Adrenal gland (tissue), 9 donors: ENCODE measurements at regions not wholly inside any gene's neighbourhood (a gene's known extent, or its start where the extent isn't known, plus 50 kb on each side); places are given as distances from the start of the nearest gene placed in this dataset.

Source experiments
- DNase-seq, 7 donors: peaks; one replicate each; pipeline ENCODE4 v3.0.0-alpha.2; 2019 to 2020
- H3K27ac ChIP-seq, 5 donors: fragments of 200-600 bp; sonication (generic) in 4 of 5; 1 replicate in 3 of 5; 2 replicates in 2 of 5; pipeline versions ENCODE4 v1.5.1 to v1.8.0; 2016 to 2020; ENCODE audit warnings: mild to moderate bottlenecking in 1 of 5
- H3K27me3 ChIP-seq: fragments of 200-600 bp; 2 replicates; pipeline ENCODE4 v1.8.0; 2021
- H3K36me3 ChIP-seq, 2 donors: fragments of 200-600 bp; replicated peaks in 1 of 2; 1 replicate in 1 of 2; 2 replicates in 1 of 2; pipeline versions ENCODE4 v1.5.1 to v1.8.0; 2018 to 2022
- H3K4me1 ChIP-seq, 2 donors: fragments of 200-600 bp; replicated peaks in 1 of 2; 1 replicate in 1 of 2; 2 replicates in 1 of 2; pipeline versions ENCODE4 v1.5.1 to v1.8.0; 2018 to 2021
- H3K4me3 ChIP-seq, 4 donors: fragments of 200-600 bp; sonication (generic) in 3 of 4; one replicate each; pipeline ENCODE4 v1.5.1; 2016 to 2018
- H3K9me3 ChIP-seq, 3 donors: fragments of 200-600 bp; sonication (generic) in 1 of 3; replicated peaks in 1 of 3; 1 replicate in 2 of 3; 2 replicates in 1 of 3; pipeline versions ENCODE4 v1.5.1 to v1.8.0; 2016 to 2021
- POLR2A ChIP-seq, 2 donors: fragments of 450-650 bp; IDR thresholded peaks; one replicate each; pipeline ENCODE4 v1.6.1; 2017; ENCODE audit warnings: antibody characterized with exemption in 2 of 2, mild to moderate bottlenecking in 2 of 2, moderate library complexity in 1 of 2
- WGBS, 4 donors: extraction: QIAGEN DNeasy Blood & Tissue Kit in 2 of 4; methylation state at CpG; one replicate each; pipeline versions ENCODE4 v1.1.5 to v1.1.7; 2013 to 2017; 5-methylcytosine and 5-hydroxymethylcytosine counted together
- intact Hi-C, 2 donors: fragments of 100-400 bp; cut with DNase I; formaldehyde crosslinking; loops; one replicate each; pipeline versions ENCODE4 v1.14.1 to v1.15.0; 2022 to 2023
- TF ChIP-seq, protein P1 (sequence below), 6 experiments: fragments of 450-650 bp in 4 of 6; fragments of 200-600 bp in 2 of 6; sonication (generic) in 1 of 6; IDR thresholded peaks; 1 replicate in 5 of 6; 2 replicates in 1 of 6; pipeline versions ENCODE4 v1.5.1 to v1.8.0; 2016 to 2021; ENCODE audit warnings: antibody characterized with exemption in 6 of 6, mild to moderate bottlenecking in 2 of 6, moderate library complexity in 1 of 6
- donor health status: healthy with polysubstance abuse.
- donor health status: Bipolar disorder and iron deficiency.
- donor health status: DM: yes; HTN: yes; CAD: no.
- donor health status: DM: no; HTN: no; CAD: no.
- donor health status: DM: no; HTN: no; CAD: no.

DNA sequence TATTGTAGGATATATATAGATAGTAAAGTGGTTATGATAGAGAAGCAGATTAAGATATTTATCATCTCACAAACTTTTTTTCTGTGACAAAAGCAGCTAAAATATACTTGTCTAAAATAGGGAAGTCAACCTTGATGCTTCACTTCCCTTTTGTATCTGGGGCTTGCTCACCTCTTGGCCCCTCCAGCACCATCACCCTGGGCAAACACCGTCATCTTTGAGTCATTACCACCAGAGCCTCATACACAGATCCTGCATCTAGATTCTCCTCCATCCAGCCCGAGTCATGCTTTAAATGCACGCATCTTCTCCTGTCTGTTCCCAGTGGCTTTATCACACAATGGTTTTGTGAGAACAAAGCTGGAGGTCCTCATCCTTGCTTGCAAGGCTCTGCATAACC is 1062.7 kb upstream of the EEF2KMT start:
- TF ChIP-seq POLR2A (IDR thresholded peaks at IDR 0.05): no peak
- TF ChIP-seq, protein P1, sequence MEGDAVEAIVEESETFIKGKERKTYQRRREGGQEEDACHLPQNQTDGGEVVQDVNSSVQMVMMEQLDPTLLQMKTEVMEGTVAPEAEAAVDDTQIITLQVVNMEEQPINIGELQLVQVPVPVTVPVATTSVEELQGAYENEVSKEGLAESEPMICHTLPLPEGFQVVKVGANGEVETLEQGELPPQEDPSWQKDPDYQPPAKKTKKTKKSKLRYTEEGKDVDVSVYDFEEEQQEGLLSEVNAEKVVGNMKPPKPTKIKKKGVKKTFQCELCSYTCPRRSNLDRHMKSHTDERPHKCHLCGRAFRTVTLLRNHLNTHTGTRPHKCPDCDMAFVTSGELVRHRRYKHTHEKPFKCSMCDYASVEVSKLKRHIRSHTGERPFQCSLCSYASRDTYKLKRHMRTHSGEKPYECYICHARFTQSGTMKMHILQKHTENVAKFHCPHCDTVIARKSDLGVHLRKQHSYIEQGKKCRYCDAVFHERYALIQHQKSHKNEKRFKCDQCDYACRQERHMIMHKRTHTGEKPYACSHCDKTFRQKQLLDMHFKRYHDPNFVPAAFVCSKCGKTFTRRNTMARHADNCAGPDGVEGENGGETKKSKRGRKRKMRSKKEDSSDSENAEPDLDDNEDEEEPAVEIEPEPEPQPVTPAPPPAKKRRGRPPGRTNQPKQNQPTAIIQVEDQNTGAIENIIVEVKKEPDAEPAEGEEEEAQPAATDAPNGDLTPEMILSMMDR (IDR thresholded peaks at IDR 0.05): no peak

DNA sequence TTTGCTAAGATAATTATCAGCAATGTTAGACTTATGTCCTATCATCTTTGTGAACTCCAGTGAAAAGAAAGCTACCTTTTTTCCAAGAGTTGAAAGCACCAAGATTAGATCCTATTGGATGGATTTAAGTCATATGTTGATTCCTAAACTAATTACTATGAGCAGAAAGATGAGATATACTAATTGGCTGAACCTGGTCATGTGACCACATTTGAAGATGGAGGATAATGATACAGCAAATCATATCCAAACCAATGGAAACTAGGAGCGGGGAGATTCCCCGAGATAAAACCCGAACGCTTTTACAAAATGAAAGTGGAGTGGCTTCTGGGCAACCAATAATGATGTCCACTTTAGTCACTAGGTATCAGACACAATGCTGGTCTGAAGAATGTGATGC is 1060.2 kb upstream of the EEF2KMT start:
- intact Hi-C loops: no loop called here
- Histone ChIP-seq H3K27ac (no peak overlapping the region), H3K4me3 (no peak overlapping the region), H3K36me3 (no peaks in the 10 kb centered on the region), H3K4me1 (no peaks in the 10 kb centered on the region), H3K9me3 (no peaks in the 10 kb centered on the region), H3K27me3 (no peaks in the 10 kb centered on the region)
- WGBS, 4 donors: 86 to 94% (median 90%) methylated on average over 4 of the region's 4 CpGs
- no peak for DNase-seq
- no peak for TF ChIP-seq POLR2A (IDR thresholded peaks at IDR 0.05)
- TF ChIP-seq, protein P1 (IDR thresholded peaks at IDR 0.05): no peak

More for the DNA sequence above, 1062.7 kb upstream of the EEF2KMT start:
- H3K27me3 ChIP-seq: no peaks in the 10 kb centered on the region
- no peaks in the 10 kb centered on the region for H3K4me1 ChIP-seq
- no peaks in the 10 kb centered on the region for H3K9me3 ChIP-seq
- no peaks in the 10 kb centered on the region for H3K36me3 ChIP-seq
- H3K27ac ChIP-seq: no peak overlapping the region
- no peak overlapping the region for H3K4me3 ChIP-seq
- intact Hi-C loops: no loop called here
- 79 to 88% (median 81%) methylated on average over 3 of the region's 3 CpGs for WGBS, 4 donors
- no peak for DNase-seq

GRCh38 chr16:6155271-6155670 is 1057.7 kb upstream of the EEF2KMT start:
- no peak for DNase-seq
- H3K36me3 ChIP-seq: no peaks in the 10 kb centered on the region
- H3K4me3 ChIP-seq: no peak overlapping the region
- intact Hi-C loops: no loop called here
- WGBS, 4 donors: 80 to 89% (median 86%) methylated on average over 9 of the region's 9 CpGs
- no peaks in the 10 kb centered on the region for H3K4me1 ChIP-seq
- no peak overlapping the region for H3K27ac ChIP-seq
- no peak for TF ChIP-seq POLR2A (IDR thresholded peaks at IDR 0.05)
- TF ChIP-seq, protein P1 (IDR thresholded peaks at IDR 0.05): no peak
- no peaks in the 10 kb centered on the region for H3K9me3 ChIP-seq
- H3K27me3 ChIP-seq: no peaks in the 10 kb centered on the region

DNA sequence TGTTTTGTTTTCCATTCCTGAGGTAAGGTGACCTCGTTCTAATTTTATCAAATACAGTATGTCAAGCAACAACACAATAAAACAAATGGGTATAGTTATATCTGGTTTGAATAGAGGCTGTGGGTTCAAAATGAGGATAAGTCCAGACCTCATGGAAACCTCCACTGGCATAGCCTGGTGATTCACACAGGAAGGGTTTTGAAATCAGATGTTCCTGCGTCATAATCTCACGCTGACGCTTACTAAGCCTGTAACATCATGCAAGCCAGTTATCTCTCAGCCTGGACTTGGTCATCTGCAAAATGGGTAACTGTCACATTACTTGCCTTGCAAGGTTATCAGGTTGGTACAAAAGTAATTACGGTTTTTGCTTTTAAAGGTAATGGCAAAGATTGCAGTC is 1056.3 kb upstream of the EEF2KMT start:
- intact Hi-C loops: no loop called here
- H3K4me1 ChIP-seq: no peaks in the 10 kb centered on the region
- H3K9me3 ChIP-seq: no peaks in the 10 kb centered on the region
- H3K36me3 ChIP-seq: no peaks in the 10 kb centered on the region
- DNase-seq: no peak
- no peak overlapping the region for H3K4me3 ChIP-seq
- H3K27me3 ChIP-seq: no peaks in the 10 kb centered on the region
- no peak overlapping the region for H3K27ac ChIP-seq
- TF ChIP-seq, protein P1 (IDR thresholded peaks at IDR 0.05): no peak
- no peak for TF ChIP-seq POLR2A (IDR thresholded peaks at IDR 0.05)
- 76 to 85% (median 84%) methylated on average over 5 of the region's 5 CpGs for WGBS, 4 donors
